ENCODE measurements at regions not wholly inside any gene's neighbourhood (a gene's known extent, or its start where the extent isn't known, plus 50 kb on each side); places are given as distances from the start of the nearest gene placed in this dataset.
A peak's percentile ranks its signal among the peaks of the same experiment; 100 is the strongest.

- DNase-seq, result peak; percentile 79
These were observed 115.5 kb upstream of the IRF2BP2 start for GRCh38 chr1:234725177-234726132.

DNA sequence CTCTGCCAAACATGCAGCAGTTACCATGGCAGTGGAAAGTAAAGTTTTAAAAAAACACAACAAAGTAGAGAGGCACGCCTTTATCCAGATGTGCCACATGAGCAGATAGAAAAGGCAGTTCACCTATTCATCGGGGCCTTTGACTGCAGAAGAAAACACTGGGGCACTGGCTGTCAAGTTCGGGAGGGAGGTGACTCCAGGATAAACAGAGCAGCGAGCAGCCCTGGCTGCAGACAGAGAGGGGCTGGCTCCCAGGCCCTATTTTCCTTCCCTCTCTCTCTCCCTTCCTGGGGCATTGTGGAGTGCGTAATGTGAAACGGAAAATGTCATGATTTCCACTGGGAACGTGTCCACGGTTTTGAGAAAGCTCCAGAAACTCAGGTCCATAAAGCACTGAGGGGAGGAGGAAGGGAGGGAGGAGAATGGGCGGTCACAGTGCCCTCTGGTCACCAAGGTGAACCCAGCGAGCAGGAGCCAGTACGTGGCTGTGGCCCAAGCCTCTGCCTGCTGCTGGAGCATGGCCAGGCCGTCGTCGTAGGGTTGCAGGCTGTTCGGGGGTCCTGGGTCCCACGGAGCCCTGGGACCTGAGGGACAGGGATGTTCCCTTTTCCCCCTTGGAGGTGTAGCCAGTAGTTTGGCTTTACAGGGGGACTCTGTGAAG lies 114.7 kb upstream of the IRF2BP2 start:
- DNase-seq, result no peak

DNA sequence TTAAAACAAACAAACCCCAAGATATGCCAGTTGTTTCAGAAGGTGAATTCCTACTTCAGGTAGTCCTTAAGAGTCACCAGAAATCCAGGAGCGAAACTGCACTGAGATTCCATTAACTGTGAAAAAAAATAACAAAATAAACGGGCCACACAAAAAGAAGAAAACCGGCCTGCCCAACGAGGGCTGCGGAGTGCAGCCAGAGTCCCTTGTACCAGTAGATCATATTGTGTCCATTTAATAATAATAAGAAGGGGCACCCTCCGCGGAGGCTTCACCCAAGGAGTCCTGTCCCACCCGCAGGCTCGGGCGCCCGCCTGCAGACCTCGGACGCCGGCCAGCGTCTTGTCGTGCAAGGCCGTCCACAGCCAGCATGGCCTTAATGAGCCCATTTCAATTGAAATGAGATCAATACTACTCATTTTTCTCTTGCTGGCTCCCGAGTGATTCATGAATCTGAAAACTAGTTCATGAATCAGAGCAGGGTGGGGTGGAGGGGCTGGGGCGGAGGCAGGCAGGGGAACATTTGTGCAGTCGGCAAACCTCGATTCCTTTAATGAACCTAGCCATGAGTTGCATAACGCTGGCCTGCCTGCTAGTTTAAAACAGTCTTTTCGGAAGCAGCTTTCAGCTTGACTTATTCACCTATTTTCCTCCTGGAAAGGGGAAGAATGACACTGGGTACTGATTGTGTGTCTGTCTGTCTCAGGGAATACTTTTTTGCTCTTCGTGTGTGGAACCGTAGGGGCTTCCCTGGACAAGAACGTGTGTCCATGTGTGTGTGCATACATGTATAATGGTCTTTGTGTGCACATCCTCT lies 113.1 kb upstream of the IRF2BP2 start:
- DNase-seq, result peak; percentile 84

GRCh38 chr1:234722270-234722704 lies 112.3 kb upstream of the IRF2BP2 start:
- DNase-seq, result no peak

DNA sequence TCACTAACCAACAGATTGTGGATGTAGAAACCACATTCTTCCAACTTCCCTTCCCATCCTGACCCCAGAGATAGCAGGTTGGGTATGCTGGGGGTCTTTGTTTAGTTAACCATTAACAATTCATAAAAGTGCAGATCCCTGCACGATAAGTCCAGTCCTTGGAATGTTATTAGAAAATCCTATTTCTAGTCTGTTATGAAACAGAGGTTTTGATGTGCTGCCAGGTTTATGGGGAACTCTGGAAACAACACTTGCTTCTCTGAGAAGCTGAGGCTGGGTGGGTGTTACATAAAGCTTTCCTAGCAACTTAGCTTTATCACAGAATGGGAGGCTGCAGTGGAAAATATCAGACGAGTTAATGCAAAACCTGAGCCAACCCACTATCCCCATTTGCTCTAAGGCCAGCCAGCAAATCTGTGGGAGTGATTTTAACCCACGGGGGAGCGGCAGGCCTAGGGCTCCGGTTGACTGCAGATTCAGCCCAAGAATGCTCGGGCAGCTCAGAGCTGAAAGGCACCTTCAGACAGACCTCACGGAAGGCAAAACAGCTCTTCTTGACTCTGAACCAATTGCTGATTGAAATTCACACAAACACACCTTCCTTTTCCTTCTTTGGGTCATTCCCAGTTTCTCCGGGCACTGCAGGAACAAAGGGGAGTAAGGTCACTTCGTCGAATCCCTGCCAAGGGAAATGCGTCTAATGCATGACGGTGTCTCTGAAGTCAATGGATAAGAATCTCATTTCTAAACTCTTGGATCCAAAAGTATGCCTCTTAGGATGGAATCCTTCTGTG lies 111.7 kb upstream of the IRF2BP2 start:
- DNase-seq, result peak; percentile 59

DNA sequence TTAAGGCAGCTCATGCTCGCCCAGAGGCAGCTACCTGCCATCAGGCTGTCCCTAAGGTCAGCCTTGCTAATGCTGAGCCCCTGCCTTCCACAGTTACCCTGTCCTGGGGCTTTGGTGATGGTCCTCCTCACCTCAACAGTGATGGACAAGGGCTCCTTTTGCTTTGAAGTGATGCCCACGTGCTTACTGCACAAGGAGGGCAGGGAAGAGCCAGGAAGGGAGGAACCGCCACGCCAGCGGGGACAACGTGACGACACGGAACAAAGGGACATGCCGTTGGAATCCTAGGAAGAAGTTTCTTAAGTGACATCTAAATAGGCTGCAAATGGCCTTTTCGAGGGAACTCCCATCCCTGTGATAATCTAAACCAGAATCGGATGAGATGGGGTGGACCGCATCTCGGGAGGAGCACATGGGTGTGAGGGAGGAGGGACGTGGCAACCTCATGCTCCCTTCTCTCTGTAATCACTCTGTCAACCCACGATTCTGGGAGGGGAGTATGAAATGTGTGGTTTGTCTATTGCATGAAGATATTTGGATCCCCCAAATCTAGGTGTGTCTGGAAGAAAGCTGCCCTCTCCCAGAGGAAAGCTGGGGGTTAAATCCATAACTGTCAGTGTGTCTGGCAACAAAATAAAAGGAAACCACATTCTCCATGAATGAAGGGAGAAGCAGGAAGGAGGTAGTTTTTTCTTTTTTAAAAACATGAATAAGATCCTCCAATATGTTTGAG lies 110.9 kb upstream of the IRF2BP2 start:
- no peak for DNase-seq

DNA sequence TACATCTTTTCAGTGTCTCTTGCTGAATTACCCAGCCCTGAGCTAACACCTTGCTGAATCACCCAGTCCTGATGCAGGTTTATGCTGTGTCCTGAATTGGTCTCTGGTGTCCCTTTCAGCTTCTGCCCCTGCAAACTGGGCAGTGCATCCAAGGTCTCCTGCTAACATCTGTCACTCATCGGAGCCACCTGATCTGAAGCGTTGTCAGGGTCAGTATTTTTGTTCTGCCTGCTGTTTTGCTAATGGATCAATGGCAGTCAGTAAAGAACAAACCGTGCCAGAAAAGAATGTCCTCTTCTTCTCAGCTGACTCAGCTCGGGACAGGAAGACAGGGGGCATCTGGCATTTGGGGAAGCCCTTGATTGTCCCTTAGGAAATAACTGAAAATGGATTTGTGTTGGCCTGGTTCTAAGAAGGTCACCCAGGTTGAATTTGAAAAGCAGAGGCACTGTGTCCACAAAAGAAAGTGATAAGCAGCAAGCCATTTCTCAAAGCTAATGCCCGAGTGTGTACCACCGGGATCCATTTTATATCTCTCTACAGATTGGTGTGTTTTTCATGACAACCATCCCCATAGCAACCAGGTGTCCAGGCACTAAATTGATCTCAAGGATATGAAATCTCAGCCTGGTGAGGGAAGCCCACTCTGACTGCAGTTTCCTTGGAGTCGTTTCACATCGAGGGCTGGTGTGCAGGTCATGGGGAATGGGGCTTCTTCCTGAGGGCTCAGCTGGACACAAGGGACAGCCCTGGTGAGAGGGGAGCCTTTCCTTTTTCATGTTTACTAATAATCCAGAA lies 109.7 kb upstream of the IRF2BP2 start:
- DNase-seq, result no peak

DNA sequence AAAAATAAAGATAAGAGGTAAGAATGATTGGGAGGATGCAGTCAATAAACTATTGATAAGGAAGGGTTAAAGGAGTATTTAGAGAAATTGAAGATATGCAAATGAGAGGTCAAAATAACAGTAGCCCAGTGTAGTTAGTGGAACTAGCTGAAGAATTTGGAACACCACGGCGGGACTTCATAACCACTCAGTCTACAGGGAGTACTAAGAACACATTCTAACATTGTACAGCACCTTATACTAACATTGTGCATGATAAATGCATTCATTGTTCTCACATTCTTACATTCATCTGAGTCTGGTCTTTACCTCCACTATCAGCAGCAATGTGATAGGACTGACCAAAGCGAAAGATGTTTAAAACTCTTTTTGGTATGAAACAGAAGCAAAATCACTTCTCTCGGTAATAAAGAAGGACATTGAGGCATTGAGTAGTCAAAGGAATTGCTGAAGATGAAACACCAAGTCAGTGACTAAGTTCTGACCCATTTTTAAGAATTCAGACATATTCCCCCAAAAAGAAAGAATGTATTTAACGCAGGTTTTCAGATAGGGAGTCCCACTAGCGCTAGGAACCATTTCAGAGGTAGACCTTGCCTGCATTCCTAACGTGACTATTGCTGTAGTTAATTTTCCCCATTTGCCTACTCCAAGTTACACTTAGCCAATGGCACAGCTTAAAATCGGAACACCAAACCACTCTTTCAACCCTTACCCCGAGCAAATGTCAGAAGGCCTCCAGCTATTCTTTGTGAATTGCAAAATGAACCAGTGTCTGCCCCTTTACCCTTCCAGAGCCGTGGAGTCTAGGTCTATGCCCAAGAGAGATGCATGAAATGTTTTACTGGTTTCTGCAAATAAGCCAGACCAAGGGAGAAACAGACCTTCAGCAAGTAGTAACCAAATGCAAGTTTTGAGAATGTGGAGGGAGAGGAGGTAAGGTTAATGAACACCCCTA lies 108.8 kb upstream of the IRF2BP2 start:
- DNase-seq, result no peak

GRCh38 chr1:234716908-234717375 lies 107.0 kb upstream of the IRF2BP2 start:
- no peak for DNase-seq

DNA sequence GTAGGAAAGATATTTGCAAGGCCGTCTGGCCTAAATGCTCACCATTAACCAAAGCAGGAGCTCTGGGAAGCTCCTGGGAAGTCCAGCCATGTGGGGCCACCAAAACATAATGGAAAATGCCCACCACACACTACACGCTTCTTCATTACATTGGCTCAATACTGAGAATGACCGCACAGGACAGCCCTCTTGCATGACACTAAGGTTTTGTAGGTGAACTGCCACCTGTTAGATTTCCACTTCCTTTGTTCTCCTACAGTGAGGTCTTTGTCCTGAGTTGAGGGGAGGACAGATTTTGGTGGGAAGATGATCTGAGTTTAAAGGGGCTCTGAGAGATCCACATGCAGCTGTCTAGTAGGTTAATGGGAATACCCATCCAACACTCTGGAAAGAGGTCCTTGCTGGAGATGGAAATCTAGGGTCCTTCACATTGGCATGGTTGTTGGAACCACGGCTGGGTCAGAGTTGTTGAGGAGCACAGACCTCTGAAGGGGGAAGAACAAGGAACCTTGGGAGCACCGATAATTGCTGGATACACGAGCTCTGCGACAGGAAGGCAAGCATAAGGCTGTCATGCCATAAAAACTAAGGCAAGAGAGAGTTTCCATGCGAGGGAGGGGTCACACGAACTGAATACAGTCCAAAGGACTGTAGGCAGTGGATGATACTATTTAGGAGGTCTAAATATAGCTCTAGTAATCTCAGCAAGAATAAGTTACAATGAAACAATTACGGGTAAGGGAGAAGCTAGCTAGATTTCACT lies 105.5 kb upstream of the IRF2BP2 start:
- DNase-seq, result no peak

- DNase-seq, result no peak
These were observed 103.9 kb upstream of the IRF2BP2 start for GRCh38 chr1:234713859-234714258.

GRCh38 chr1:234713440-234713839 lies 103.5 kb upstream of the IRF2BP2 start:
- no peak for DNase-seq

GRCh38 chr1:234712891-234713305 lies 102.9 kb upstream of the IRF2BP2 start:
- no peak for DNase-seq

- no peak for DNase-seq
These were observed 101.2 kb upstream of the IRF2BP2 start for GRCh38 chr1:234710936-234711724.

GRCh38 chr1:234710381-234710780 lies 100.4 kb upstream of the IRF2BP2 start:
- DNase-seq, result no peak

- DNase-seq, result peak; percentile 42
These were observed 99.7 kb upstream of the IRF2BP2 start for GRCh38 chr1:234709473-234710228.

All from hematopoietic multipotent progenitor cell treated with erythropoietin and hydrocortisone succinate and interleukin-3 and kit ligand, for 4 days (in vitro differentiated cells).